ENCODE measurements at regions not wholly inside any gene's neighbourhood (a gene's known extent, or its start where the extent isn't known, plus 50 kb on each side); places are given as distances from the start of the nearest gene placed in this dataset.

DNA sequence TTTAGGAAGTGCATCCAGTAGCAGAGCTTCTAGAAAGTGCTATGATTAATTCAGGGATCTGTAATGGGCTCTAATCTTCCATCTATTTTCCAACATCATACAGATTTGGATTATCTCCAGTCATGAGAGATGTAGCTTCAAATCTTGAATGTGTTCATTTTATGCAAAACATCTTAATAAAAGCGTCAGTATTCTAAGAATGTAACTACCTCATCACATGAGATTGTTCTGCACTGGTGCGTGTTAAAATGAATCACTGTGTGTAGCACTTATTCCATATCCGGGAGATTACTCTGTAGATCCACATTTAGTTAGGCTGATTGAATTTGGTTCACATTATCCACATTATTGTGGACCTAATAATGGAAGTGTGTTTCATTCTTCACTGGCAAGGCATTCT lies 344.9 kb upstream of the CHRM2 start:
- 54 to 71% methylated on average over 3 of the region's 3 CpGs for WGBS, 2 donors (ENCODE audit: low coverage in 1 of 2)
- Histone ChIP-seq H3K27me3 (no peaks in the 10 kb centered on the region), H3K4me1 (peaks cover 0 to 4% (median 0%) of the 10 kb centered on the region in 4 donors), H3K4me3 (no peak overlapping the region), H3K9me3 (no peaks in the 10 kb centered on the region), H3K36me3 (no peaks in the 10 kb centered on the region), H3K27ac (no peak overlapping the region)
- DNase-seq = no peak
- in situ Hi-C loops (cut with MboI; ENCODE audit: low pct_ligation_motif_present in 1 of 4, low pct_unique_long_range_greater_than_20kb in 1 of 4, low sequenced_read_pairs in 3 of 4) (no loop called here), intact Hi-C loops (cut with DNase I; ENCODE audit: low total_unique reads) (no loop called here)
- no peak for TF ChIP-seq POLR2A (IDR thresholded peaks at IDR 0.05)
- TF ChIP-seq, protein P1, sequence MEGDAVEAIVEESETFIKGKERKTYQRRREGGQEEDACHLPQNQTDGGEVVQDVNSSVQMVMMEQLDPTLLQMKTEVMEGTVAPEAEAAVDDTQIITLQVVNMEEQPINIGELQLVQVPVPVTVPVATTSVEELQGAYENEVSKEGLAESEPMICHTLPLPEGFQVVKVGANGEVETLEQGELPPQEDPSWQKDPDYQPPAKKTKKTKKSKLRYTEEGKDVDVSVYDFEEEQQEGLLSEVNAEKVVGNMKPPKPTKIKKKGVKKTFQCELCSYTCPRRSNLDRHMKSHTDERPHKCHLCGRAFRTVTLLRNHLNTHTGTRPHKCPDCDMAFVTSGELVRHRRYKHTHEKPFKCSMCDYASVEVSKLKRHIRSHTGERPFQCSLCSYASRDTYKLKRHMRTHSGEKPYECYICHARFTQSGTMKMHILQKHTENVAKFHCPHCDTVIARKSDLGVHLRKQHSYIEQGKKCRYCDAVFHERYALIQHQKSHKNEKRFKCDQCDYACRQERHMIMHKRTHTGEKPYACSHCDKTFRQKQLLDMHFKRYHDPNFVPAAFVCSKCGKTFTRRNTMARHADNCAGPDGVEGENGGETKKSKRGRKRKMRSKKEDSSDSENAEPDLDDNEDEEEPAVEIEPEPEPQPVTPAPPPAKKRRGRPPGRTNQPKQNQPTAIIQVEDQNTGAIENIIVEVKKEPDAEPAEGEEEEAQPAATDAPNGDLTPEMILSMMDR (IDR thresholded peaks at IDR 0.05) = no peak
- no peak for TF ChIP-seq EP300 (IDR thresholded peaks at IDR 0.05; ENCODE audit: low read depth)
- no peak for TF ChIP-seq POLR2AphosphoS5 (IDR thresholded peaks at IDR 0.05)

DNA sequence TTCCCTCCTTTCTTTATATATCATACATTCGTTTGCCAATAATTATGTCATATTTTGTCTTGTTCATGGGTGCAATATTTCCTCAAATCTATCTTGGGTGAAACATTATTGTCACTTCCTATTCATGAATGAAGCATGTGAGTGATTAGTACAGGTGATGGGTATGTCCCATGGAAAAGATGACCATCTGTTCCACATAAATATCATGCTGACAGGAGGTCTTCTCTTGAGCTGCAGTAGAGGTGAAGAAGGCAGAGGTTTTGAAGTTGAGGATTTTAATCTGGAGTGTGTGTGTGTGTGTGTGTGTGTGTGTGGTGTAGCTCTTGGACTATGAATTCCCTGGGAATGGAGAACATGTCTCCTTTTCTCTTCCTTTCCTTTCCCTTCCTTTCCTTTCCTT lies 350.5 kb upstream of the CHRM2 start:
- 50 to 62% methylated on average over 1 of the region's 1 CpG for WGBS, 2 donors (ENCODE audit: low coverage in 1 of 2)
- no peak for TF ChIP-seq POLR2A (IDR thresholded peaks at IDR 0.05)
- TF ChIP-seq POLR2AphosphoS5 (IDR thresholded peaks at IDR 0.05) = no peak
- no peak for TF ChIP-seq EP300 (IDR thresholded peaks at IDR 0.05; ENCODE audit: low read depth)
- TF ChIP-seq, protein P1 (IDR thresholded peaks at IDR 0.05) = no peak
- no peak overlapping the region for H3K4me3 ChIP-seq
- intact Hi-C loops (cut with DNase I; ENCODE audit: low total_unique reads) = no loop called here
- H3K9me3 ChIP-seq = no peaks in the 10 kb centered on the region
- DNase-seq = no peak
- H3K36me3 ChIP-seq = no peaks in the 10 kb centered on the region
- in situ Hi-C loops (cut with MboI; ENCODE audit: low pct_ligation_motif_present in 1 of 4, low pct_unique_long_range_greater_than_20kb in 1 of 4, low sequenced_read_pairs in 3 of 4) = no loop called here
- H3K4me1 ChIP-seq = no peaks in the 10 kb centered on the region
- H3K27me3 ChIP-seq = no peaks in the 10 kb centered on the region
- no peak overlapping the region for H3K27ac ChIP-seq

DNA sequence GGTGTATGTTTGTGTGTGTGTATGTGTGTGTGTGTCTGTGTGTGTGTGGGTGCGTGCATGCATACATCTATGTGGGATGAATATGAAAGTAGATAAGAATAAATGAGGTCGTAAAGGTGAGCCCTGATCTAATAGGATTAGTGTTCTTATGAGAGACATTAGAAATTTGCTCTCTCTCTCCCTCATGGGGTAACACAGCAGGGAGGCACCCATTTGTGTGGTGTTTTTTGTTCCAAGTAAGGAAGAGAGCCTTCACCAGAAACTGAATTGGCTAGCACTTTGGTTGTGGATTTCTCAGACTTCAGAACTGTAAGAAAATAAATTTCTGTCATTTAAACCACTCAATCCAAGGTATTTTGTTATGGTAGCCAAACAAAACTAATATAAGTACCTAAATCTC lies 353.7 kb upstream of the CHRM2 start:
- Histone ChIP-seq H3K4me1 (no peaks in the 10 kb centered on the region), H3K27ac (no peak overlapping the region), H3K36me3 (no peaks in the 10 kb centered on the region), H3K9me3 (no peaks in the 10 kb centered on the region), H3K4me3 (no peak overlapping the region), H3K27me3 (no peaks in the 10 kb centered on the region)
- TF ChIP-seq EP300 (IDR thresholded peaks at IDR 0.05; ENCODE audit: low read depth) (no peak), POLR2A (IDR thresholded peaks at IDR 0.05) (no peak), POLR2AphosphoS5 (IDR thresholded peaks at IDR 0.05) (no peak)
- TF ChIP-seq, protein P1 (IDR thresholded peaks at IDR 0.05) = no peak
- DNase-seq = no peak
- in situ Hi-C loops (cut with MboI; ENCODE audit: low pct_ligation_motif_present in 1 of 4, low pct_unique_long_range_greater_than_20kb in 1 of 4, low sequenced_read_pairs in 3 of 4) = no loop called here
- intact Hi-C loops (cut with DNase I; ENCODE audit: low total_unique reads) = no loop called here
- 80 to 87% methylated on average over 2 of the region's 2 CpGs for WGBS, 2 donors (ENCODE audit: low coverage in 1 of 2)

DNA sequence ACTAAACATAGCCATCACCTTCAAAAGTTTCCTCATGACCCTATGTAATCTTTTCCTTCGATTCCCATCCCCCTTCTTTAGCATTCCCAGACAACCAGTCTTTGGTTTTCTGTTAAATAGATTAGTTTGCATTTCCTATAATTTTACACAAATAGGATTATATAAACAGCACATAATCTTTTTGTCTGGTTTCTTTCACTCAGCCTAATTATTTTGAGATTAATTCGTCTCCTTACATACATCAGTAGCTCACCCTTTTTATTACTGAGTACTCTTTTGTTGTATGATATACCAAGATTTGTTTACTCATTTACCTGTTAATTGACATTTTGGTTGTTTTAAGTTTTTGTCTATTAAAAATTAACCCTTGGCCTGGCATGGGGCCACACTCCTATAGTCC lies 354.7 kb upstream of the CHRM2 start:
- intact Hi-C loops (cut with DNase I; ENCODE audit: low total_unique reads) = no loop called here
- in situ Hi-C loops (cut with MboI; ENCODE audit: low pct_ligation_motif_present in 1 of 4, low pct_unique_long_range_greater_than_20kb in 1 of 4, low sequenced_read_pairs in 3 of 4) = no loop called here
- Histone ChIP-seq H3K4me1 (no peaks in the 10 kb centered on the region), H3K4me3 (no peak overlapping the region), H3K9me3 (no peaks in the 10 kb centered on the region), H3K27me3 (no peaks in the 10 kb centered on the region), H3K36me3 (no peaks in the 10 kb centered on the region), H3K27ac (no peak overlapping the region)
- no peak for DNase-seq
- no peak for TF ChIP-seq POLR2A (IDR thresholded peaks at IDR 0.05)
- 76 to 81% methylated on average over 2 of the region's 2 CpGs for WGBS, 2 donors (ENCODE audit: low coverage in 1 of 2)

DNA sequence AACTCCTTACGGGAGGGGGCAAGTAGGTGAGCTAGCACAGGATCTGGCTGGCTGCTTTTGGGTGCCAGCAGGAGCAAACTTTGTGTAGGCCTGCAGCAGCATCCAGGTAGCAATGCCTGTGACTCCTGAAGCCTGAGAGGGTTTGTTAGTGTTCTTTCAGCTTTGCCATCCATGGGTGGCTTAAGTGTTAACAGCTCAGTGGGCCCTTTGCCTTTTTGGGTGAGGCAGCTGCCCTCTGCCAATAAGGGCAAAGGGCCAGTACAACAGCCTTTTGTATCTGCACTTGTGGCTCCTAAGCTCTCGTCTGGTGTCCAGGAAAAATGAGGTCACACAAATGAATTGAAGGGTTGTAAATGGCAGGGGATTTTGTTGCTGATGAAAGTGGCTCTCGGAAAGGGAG lies 359.0 kb upstream of the CHRM2 start:
- Histone ChIP-seq H3K36me3 (no peaks in the 10 kb centered on the region), H3K27me3 (no peaks in the 10 kb centered on the region), H3K9me3 (no peaks in the 10 kb centered on the region), H3K4me3 (no peak overlapping the region), H3K27ac (no peak overlapping the region), H3K4me1 (no peaks in the 10 kb centered on the region)
- whole genome bisulfite sequencing, 2 donors (ENCODE audit: low coverage in 1 of 2) = 40 to 58% methylated on average over 2 to 3 of the region's 3 CpGs
- TF ChIP-seq POLR2AphosphoS5 (IDR thresholded peaks at IDR 0.05) (no peak), EP300 (IDR thresholded peaks at IDR 0.05; ENCODE audit: low read depth) (no peak), POLR2A (IDR thresholded peaks at IDR 0.05) (no peak)
- TF ChIP-seq, protein P1 (IDR thresholded peaks at IDR 0.05) = no peak
- in situ Hi-C loops (cut with MboI; ENCODE audit: low pct_ligation_motif_present in 1 of 4, low pct_unique_long_range_greater_than_20kb in 1 of 4, low sequenced_read_pairs in 3 of 4) (no loop called here), intact Hi-C loops (cut with DNase I; ENCODE audit: low total_unique reads) (no loop called here)
- no peak for DNase-seq

Measured in transverse colon (tissue), 4 donors.